Suprapubic skin (tissue), 3 donors: ENCODE measurements at regions not wholly inside any gene's neighbourhood (a gene's known extent, or its start where the extent isn't known, plus 50 kb on each side); places are given as distances from the start of the nearest gene placed in this dataset.

Source experiments
- CTCF ChIP-seq, 2 donors: fragments of 200-600 bp in 1 of 2; fragments of 450-650 bp in 1 of 2; sonication (generic) in 1 of 2; IDR thresholded peaks; one replicate each; pipeline ENCODE4 v1.5.1; 2016 to 2019; ENCODE audit warnings: antibody characterized with exemption in 2 of 2, mild to moderate bottlenecking in 1 of 2, moderate library complexity in 1 of 2
- POLR2A ChIP-seq, 2 donors: fragments of 450-650 bp; IDR thresholded peaks; one replicate each; pipeline ENCODE4 v1.6.1; 2017; ENCODE audit warnings: antibody characterized with exemption in 2 of 2, mild to moderate bottlenecking in 2 of 2, moderate library complexity in 2 of 2

- no peak for TF ChIP-seq POLR2A (IDR thresholded peaks at IDR 0.05)
- no peak for TF ChIP-seq CTCF (IDR thresholded peaks at IDR 0.05)
Observed at GRCh38 chr14:34297786-34298520, 164.1 kb downstream of the SPTSSA start.
